ENCODE measurements at regions not wholly inside any gene's neighbourhood (a gene's known extent, or its start where the extent isn't known, plus 50 kb on each side); places are given as distances from the start of the nearest gene placed in this dataset.

DNA sequence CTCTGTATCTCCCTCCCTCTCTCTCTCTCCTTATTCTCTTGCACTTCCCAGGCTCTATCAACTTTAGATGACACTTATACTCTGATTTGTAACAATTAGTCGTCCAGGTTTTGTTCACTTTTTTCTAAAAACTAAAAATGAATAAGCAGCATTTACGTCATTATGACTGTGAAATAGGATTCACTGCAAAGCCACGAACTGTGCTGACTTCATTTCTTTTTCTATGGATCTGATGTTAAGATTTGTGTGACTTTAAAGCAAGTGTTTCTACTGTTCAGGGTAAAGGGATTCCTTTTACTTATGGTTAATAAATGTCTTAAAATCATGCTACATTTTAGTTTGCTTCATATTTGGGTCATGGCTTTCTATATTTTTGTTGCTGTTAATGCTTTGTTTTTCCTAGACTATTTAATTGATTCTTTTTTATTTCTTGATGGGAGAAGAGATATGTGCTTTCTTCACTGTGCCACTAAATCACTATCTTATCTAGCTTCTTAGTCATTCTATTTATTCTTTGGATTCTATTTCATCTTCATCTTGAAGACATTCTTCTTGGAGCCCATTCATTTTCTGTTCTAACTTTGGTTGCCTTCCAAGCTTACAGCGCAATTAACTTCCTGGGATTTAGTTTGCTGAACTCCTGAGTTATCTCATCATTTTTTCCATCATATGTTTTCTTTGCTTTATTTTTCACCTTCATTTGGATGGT is 480.4 kb upstream of the TRIB2 start:
- no peak for DNase-seq (ENCODE audit: low read depth in 1 of 2, low spot score in 1 of 2)

DNA sequence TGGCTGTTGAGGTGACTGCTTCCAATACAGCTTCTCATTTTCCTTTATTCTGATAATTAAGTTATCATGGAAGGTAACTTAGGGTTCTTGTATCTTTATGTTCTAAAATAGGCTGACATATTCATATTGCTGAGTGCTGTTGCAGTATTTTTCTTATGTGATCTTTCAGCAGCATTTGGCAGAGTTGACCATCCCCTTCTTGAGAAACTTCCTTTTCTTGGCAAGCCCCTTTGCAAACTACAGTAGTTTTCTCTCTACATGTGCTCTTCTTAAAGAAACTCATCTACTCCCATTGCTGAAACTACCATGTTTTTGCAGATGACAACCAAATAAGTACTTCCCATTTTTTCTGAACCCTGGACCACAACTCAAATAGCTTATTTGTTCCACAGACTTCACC is 476.5 kb upstream of the TRIB2 start:
- DNase-seq (ENCODE audit: low read depth in 1 of 2, low spot score in 1 of 2), result no peak

DNA sequence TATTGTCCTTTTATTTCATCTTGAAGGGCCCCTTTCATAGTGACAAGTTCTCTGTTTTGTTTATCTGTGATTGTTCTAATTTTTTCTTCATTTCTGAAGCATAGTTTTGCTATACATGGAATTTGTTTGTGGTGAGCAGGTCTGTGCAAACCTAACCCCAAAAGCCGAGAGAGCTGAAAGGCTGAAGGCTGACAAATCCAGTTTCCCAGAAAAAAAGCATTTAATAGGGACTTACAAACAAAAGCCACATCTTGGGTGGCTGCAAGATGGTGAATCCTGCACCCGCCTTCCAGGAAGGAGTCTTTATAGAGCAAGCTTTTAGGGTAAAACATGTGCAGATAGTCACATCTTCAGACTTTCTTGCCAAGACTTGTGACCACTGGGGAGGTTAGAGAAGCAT is 473.4 kb upstream of the TRIB2 start:
- DNase-seq (ENCODE audit: low read depth in 1 of 2, low spot score in 1 of 2), result no peak

DNA sequence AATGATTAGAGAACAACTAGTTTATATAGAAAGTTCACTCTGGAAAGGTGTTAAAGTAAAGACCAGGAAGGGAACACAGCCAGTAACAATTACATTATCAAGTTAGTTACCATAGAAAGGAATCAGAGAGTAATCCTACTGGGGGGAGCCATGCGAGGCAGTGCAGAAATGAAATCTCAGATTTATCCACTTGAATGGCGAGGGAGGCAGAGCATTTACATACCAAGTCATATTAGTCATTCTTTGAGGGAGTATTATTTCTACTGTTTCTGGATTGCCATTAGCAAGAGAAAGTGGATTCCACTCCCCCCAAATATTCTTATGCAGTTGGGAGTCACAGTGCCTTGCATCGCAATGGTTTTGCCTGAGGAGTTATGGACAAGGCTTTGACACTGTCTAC is 472.7 kb upstream of the TRIB2 start:
- no peak for DNase-seq (ENCODE audit: low read depth in 1 of 2, low spot score in 1 of 2)

DNA sequence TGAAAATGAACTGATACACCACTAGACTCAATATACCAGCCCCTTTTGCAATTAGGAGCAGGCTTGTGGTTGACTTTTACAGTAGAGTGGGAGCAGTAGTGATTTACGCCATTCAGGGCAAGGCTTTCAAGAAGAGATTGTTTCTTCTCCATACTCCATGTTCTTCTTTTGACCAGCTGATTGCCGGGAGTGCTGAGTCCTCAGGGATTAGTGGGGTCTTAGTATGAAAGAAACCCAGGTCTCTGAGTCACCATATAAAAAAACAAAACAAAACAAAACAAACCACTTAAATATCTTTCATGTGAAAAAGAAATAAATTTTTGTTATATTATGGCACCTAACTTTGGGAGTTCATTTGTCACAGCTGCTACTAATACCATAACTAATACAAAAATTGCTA is 465.6 kb upstream of the TRIB2 start:
- DNase-seq (ENCODE audit: low read depth in 1 of 2, low spot score in 1 of 2), result no peak

DNA sequence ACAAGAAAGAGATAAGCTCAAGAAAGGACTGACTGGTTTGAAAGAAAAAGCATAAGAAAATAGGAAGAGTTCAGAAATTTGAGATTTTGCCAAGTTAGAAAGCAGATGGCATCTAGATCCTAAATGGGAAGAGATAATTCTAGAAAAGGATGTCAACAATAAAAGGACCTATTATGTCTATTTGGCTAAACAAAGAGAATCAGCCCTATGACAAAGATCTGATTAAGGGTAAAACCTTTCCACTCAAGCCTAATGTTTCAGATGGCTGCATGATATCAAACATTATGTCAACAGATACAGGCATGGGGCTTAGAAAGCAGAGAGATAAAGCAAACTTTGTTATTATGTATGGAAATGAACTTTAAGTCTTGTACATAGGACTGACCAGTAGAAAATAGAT is 465.0 kb upstream of the TRIB2 start:
- DNase-seq (ENCODE audit: low read depth in 1 of 2, low spot score in 1 of 2), result no peak

DNA sequence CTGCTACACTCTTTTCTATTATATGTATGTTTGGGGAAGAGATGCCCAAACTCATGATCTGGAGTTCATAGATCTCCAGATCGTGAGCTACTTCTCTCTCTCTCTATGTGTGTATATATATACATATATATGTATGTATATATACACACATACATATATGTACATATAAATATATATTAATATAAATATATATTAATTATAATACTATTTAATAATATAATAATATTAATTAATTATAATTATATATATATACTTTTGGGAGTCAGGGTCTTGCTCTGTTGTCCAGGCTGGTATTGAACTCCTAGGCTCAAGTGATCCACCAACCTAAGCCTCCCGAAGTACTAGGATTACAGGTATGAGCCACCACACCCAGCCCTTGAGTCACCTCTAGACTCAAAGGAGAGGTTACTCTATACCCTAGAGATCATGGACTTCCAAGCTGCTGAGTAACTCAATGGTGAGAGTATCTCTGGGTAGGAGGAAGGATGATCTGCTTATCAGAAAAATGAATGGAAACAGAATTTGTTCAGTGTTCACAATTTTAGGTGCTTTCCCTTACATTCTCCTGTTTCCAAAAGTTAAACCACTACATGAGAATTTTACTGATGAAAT is 463.5 kb upstream of the TRIB2 start:
- DNase-seq (ENCODE audit: low read depth in 1 of 2, low spot score in 1 of 2), result no peak

DNA sequence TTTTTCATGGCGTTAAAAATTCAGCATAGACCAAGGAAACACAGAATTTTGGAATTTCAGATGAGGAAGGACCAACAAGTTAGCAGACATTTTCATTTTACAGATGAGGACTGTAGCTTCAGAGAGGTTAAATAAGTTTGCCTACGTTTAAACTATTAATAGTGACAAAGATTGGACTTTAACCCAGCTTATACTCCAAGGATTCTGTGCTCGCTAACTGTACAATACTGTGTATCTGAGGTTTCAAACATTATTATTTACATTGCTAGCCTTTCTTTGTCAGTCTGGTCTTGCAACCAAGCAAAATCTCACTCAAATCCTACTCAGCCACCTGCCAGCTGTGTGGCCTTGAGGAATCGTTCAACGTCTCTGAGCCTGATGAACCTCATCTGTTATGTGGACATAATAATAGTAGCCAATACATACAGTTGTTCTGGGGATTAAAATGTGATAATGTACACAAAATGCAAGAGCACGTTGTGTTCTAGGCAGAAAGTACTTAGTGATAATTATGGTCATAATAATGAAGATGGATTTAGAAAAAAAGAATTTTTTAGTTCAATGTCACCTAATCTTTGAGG is 462.4 kb upstream of the TRIB2 start:
- no peak for DNase-seq (ENCODE audit: low read depth in 1 of 2, low spot score in 1 of 2)

DNA sequence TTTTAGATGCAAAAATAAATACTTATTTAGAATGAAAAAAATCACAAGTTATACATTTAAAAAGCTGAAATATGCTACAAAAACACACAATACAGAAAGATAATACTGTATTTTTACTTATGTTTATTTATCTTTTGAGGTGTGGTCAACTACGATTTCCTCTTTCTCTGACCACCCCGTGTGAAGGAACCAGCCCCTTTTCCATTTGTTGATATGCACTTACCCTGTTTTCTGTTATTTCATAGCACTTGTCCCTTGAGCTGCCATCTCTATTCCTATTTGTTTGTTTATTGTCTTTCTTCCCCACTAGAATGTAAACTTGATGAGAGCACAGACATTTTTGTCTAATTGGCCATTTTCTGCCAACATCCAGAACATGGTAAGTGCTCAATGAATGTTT is 460.5 kb upstream of the TRIB2 start:
- no peak for DNase-seq (ENCODE audit: low read depth in 1 of 2, low spot score in 1 of 2)

DNA sequence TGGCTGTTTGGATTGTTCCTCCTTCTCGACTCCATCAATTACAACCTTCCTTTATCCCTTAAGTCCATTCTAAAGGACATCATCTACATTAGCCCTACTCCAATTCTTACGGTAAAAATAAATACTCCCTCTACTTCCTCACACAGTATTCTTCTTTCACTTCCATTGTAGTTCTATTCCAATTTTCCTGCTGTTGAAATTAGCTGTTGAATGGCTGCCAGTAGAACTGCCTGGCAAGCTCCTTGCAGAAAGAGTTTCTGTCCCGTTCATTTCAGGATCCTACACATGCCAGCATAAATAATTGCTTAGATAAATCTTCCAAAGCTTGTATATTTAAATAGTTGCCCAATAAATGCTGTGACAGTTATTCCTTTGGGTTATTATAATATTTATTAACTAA is 459.3 kb upstream of the TRIB2 start:
- no peak for DNase-seq (ENCODE audit: low read depth in 1 of 2, low spot score in 1 of 2)

DNA sequence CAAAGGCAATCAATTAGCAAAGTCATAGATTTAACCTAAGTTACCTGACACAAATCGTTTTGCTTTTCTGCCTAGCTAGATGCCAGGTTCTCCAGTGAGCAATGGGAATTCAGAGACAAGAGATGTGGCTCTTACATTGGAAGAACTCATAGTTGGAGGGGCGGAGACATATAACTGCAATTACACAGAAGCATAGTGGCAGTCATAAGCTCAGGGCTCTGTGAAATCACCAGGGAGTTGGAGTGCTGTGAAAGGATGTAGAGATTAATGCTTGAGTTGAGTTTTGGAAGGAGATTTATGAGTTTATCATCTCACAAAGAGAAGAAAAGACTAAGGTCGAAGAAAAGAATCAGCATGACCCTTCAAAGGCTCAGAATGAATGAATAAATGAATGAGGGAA is 457.2 kb upstream of the TRIB2 start:
- no peak for DNase-seq (ENCODE audit: low read depth in 1 of 2, low spot score in 1 of 2)

DNA sequence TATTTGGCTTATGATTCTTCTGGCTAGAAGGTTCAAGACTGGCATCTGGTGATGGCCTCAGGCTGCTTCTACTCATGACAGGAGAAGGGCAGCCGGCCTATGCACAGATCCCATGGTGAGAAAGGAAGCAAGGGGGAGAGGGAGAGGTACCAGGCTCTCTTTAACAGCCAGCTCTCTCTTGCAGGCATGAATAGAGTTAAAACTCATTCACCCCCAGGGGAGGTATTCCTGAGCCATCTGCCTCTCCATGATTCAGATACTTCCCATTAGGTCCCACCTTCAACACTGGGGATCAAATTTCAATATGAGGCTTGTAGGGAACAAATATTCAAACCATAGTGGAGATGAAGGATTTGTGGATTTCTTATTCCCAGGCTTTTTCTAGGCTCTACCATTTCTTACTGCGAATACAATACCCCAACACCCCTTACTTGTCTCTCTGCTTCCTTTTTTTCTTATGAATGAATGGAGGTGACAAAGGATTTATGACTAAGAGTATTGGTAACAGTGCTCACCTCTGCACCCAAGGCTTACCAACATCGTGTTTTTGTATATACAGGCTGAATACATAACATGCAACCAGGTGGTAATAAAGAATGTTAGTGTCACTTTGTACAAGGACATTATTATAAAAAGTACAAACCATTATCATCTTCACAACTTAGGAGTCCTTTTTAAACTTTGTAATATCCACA is 454.6 kb upstream of the TRIB2 start:
- DNase-seq (ENCODE audit: low read depth in 1 of 2, low spot score in 1 of 2), result no peak

DNA sequence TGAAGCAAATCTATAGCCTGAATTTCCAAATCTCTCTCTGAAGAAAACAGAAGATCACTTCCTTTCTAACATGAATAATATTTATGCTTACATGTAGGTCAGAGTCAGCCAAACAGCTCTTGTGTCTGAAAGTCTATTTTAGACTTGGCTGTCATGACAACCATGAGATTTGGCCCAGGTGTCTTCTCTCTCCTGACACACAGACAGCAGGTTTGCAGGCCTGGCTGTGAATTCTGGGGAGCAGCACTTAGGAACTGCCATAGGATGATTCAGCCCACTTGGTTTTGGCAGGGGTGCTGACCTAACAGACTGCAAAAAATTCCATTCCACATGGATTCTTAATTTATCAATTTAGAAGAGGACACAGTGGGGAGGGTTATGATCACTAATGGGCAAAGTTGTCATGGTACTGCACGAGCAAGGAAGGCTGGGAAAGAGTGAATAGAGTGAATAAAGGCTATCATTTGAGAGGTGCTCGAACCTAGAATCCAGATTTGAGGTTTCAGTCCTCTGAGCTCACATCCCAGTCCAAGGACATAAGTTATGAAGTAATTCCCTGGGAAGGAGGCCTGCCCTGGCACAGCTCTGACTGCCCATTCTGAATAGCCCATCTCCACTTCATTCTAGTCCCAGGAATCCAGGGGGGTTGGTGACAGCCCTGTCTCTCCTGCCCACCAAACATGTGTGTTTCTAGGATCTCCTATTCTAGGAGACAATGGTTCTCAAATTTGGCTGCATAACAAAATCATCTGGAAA is 453.9 kb upstream of the TRIB2 start:
- DNase-seq (ENCODE audit: low read depth in 1 of 2, low spot score in 1 of 2), result no peak

DNA sequence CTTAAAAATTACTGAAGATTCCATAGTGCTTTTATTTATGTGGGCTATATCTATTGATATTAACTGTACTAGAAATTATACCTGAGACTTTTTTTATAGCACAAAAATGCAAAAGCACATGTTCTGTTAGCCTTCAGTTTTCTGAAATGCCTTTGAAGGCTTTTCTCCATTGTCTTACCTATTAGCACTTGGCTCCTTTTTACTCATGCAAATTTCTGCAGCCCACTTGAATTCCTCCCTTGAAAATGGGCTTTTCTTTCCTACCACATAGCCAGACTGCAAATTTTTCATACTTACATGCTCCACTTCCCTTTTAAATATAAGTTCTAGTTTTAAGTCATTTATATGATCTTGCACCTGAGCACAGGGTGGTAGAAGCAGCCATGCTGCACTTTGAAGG is 453.0 kb upstream of the TRIB2 start:
- DNase-seq (ENCODE audit: low read depth in 1 of 2, low spot score in 1 of 2), result no peak

DNA sequence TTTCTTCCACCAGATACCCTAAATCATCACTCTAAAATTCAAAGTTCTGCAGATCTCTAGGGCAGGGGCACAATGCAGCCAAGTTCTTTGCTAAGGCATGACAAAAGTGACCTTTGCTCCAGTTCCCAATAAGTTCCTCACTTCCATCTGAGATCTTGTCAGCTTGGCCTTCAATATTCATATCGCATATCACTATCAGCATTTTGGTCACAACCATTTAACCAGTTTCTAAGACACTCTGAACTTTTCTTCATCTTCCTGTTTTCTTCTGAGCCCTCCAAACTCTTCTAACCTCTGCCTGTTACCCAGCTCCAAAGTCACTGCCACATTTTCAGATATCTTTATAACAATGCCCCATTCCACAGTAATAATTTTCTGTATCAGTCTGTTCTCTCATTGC is 452.6 kb upstream of the TRIB2 start:
- DNase-seq (ENCODE audit: low read depth in 1 of 2, low spot score in 1 of 2), result no peak

DNA sequence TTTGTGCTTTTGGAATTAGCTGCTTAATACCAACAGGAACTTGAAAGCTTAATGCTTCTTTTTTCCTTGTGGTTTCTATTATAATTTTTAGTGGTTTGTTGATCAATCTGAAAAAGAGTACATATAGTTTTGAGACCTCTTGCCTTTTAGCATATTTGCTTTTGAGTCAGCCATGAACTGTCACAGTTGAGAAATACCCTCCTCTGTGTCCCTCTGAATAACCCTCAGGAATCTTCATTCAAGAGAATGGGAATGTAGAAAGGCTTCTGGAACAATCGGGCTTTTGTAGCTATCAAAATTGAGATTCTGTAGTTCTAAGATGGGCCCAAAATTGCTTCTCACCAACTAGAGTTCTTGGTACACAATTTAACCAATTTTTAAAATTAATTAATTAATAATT is 451.1 kb upstream of the TRIB2 start:
- DNase-seq (ENCODE audit: low read depth in 1 of 2, low spot score in 1 of 2), result no peak

DNA sequence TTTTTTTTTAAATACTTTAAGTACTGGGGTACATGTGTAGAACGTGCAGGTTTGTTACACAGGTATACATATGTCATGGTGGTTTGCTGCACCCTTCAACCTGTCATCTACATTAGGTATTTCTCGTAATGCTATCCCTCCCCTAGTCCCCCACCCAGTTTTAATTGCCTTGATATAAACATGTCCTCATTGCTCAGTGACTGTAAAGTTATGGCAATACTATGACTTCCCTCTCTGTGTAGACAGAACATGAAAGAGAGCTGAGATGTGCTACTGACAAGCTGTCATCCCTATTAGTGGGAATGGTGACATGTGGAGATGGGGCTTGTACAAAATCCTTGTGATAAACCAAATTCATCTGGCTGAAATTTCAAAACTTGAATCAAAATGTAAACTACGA is 449.7 kb upstream of the TRIB2 start:
- DNase-seq (ENCODE audit: low read depth in 1 of 2, low spot score in 1 of 2), result no peak

DNA sequence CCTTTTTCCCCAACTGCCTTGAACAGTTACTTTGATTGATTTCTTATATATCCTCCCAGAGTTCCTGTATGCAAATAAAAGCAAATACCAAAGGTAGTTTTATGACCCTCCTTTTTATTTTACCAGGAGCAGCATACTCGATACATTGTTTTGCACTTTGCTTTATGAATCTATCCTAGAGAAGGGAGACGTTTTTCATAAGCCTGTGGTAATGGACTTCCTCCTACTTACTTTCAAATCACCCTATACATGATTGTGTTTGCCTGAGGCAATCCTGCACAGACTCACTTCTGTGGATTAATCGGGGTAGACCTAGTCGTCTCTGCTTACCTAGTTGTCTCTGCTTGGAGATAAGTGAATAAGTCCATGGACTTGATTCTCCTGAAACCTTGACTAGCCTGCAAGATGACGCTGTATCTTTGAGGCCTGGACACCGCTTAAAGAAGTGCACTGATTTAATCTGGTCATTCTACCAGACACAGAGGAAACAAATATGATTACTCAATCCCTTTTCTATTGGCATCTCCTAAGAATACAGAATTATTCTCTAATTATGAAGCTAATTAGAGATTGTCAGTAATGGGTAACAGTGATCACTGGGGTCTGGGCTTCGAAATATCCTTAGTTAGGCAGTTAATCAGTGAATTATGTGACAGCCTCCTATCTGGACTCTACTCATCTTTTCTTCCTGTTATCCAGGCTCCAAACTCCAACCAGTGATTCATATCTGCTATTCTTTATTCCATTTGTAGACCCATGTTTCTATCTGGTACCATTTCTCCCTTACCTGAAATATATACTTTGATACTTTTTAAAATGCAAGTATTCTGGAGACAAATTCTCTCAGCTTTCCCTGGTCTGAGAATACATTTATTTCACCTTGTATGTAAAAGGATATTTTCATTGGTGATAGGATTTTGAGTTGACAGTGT is 447.4 kb upstream of the TRIB2 start:
- no peak for DNase-seq (ENCODE audit: low read depth in 1 of 2, low spot score in 1 of 2)

DNA sequence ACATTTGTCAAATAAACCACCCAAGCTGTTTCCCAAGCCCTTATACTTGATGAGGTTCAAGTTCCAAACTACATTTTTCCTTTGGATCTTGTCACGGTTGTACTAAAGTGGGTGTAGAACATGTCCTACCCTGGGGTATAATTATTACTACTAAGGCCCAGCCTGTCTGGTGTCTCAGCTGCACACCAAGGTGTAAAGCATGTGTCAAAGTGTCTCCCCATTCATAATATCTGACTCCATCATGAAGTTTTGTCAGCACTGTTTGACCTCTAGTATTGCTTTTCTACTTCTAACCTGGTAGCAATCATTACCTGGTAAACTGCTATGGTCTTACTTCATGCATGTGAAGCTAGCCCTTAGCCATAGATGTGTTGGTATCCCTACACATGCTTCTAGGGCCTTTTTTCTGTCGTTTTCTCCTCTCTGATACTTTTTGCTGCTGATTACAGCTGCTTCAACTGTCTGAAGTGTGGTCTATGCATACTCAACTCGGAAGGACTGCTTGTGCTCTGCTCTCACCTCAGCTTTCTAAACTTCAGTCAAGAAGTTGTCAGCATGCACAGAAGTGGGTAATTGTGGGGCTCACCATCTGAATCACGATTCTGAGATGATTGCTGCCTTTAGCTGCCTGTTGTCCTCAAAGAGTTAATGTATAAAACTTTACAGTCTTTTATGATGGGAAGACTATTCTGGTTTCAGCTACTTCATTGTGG is 445.7 kb upstream of the TRIB2 start:
- DNase-seq (ENCODE audit: low read depth in 1 of 2, low spot score in 1 of 2), result no peak

DNA sequence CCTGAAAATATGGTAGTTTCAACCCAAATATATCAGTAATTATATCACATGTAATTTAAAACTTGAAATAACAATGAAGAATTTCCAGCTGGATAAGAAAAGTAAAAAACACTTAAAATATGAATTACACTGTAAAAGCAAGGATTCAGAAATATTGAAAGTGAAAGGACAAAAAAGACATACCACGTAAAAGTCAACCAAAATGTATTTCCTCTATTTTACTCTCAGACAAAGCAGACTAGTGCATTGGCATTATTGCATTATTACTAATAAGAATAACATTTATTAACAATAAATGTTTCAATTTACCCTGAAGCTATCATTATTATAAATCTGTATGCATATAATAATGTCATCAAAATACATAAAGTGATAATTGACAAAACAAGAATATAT is 445.1 kb upstream of the TRIB2 start:
- DNase-seq (ENCODE audit: low read depth in 1 of 2, low spot score in 1 of 2), result no peak

All from activated T-helper 1 cell treated with anti-CD3 and anti-CD28 coated beads, Interleukin-2, amount 50 U/mL, for 16 hours (primary cell).